Skeletal muscle cell (primary cell): ENCODE measurements at regions not wholly inside any gene's neighbourhood (a gene's known extent, or its start where the extent isn't known, plus 50 kb on each side); places are given as distances from the start of the nearest gene placed in this dataset.
A peak's percentile ranks its signal among the peaks of the same experiment; 100 is the strongest.

Experiments
- DNase-seq: peaks from one replicate; pipeline ENCODE4 v3.0.0-alpha.2; 2010; ENCODE audit warnings: low read depth
- H3K4me3 ChIP-seq: 2 replicates; pipeline ENCODE4 v1.5.1; 2011; ENCODE audit warnings: low read depth, mild to moderate bottlenecking, control low read depth, low read length, moderate library complexity

- no peak for DNase-seq
- H3K4me3 ChIP-seq: no peak overlapping the region
Observed at GRCh38 chr3:159779883-159780282, 208.8 kb upstream of the IL12A start.

GRCh38 chr3:159781867-159782266 lies 206.8 kb upstream of the IL12A start:
- no peak for DNase-seq
- H3K4me3 ChIP-seq: no peak overlapping the region

GRCh38 chr3:159782724-159783421 lies 205.8 kb upstream of the IL12A start:
- DNase-seq: no peak
- H3K4me3 ChIP-seq: no peak overlapping the region

GRCh38 chr3:159783780-159784742 lies 204.6 kb upstream of the IL12A start:
- DNase-seq: no peak
- no peak overlapping the region for H3K4me3 ChIP-seq

GRCh38 chr3:159785273-159785708 lies 203.3 kb upstream of the IL12A start:
- no peak overlapping the region for H3K4me3 ChIP-seq
- DNase-seq: peak; percentile 50

GRCh38 chr3:159786489-159787177 lies 202.0 kb upstream of the IL12A start:
- H3K4me3 ChIP-seq: no peak overlapping the region
- DNase-seq: no peak

- DNase-seq: peak; percentile 71
- H3K4me3 ChIP-seq: no peak overlapping the region
Observed at GRCh38 chr3:159787178-159787574, 201.5 kb upstream of the IL12A start.

- DNase-seq: no peak
- H3K4me3 ChIP-seq: no peak overlapping the region
Observed at GRCh38 chr3:159787794-159788205, 200.8 kb upstream of the IL12A start.

GRCh38 chr3:159788291-159788690 lies 200.3 kb upstream of the IL12A start:
- DNase-seq: no peak
- H3K4me3 ChIP-seq: no peak overlapping the region

- H3K4me3 ChIP-seq: no peak overlapping the region
- DNase-seq: no peak
Observed at GRCh38 chr3:159789017-159789416, 199.6 kb upstream of the IL12A start.

GRCh38 chr3:159789742-159790635 lies 198.6 kb upstream of the IL12A start:
- no peak for DNase-seq
- H3K4me3 ChIP-seq: no peak overlapping the region

- DNase-seq: no peak
Observed at GRCh38 chr3:159791336-159791735, 197.3 kb upstream of the IL12A start.

GRCh38 chr3:159792070-159792469 lies 196.6 kb upstream of the IL12A start:
- no peak for DNase-seq
- H3K4me3 ChIP-seq: no peak overlapping the region

More at GRCh38 chr3:159791336-159791735, 197.3 kb upstream of the IL12A start:
- no peak overlapping the region for H3K4me3 ChIP-seq

GRCh38 chr3:159795042-159795441 lies 193.6 kb upstream of the IL12A start:
- no peak for DNase-seq
- no peak overlapping the region for H3K4me3 ChIP-seq

GRCh38 chr3:159795681-159796175 lies 192.9 kb upstream of the IL12A start:
- DNase-seq: no peak
- H3K4me3 ChIP-seq: no peak overlapping the region

GRCh38 chr3:159796226-159796625 lies 192.4 kb upstream of the IL12A start:
- H3K4me3 ChIP-seq: no peak overlapping the region
- DNase-seq: no peak

- no peak for DNase-seq
- no peak overlapping the region for H3K4me3 ChIP-seq
Observed at GRCh38 chr3:159796744-159797143, 191.9 kb upstream of the IL12A start.

GRCh38 chr3:159797771-159798170 lies 190.9 kb upstream of the IL12A start:
- no peak for DNase-seq
- H3K4me3 ChIP-seq: no peak overlapping the region

GRCh38 chr3:159798951-159799350 lies 189.7 kb upstream of the IL12A start:
- DNase-seq: no peak
- no peak overlapping the region for H3K4me3 ChIP-seq
